ENCODE measurements at regions not wholly inside any gene's neighbourhood (a gene's known extent, or its start where the extent isn't known, plus 50 kb on each side); places are given as distances from the start of the nearest gene placed in this dataset.

DNA sequence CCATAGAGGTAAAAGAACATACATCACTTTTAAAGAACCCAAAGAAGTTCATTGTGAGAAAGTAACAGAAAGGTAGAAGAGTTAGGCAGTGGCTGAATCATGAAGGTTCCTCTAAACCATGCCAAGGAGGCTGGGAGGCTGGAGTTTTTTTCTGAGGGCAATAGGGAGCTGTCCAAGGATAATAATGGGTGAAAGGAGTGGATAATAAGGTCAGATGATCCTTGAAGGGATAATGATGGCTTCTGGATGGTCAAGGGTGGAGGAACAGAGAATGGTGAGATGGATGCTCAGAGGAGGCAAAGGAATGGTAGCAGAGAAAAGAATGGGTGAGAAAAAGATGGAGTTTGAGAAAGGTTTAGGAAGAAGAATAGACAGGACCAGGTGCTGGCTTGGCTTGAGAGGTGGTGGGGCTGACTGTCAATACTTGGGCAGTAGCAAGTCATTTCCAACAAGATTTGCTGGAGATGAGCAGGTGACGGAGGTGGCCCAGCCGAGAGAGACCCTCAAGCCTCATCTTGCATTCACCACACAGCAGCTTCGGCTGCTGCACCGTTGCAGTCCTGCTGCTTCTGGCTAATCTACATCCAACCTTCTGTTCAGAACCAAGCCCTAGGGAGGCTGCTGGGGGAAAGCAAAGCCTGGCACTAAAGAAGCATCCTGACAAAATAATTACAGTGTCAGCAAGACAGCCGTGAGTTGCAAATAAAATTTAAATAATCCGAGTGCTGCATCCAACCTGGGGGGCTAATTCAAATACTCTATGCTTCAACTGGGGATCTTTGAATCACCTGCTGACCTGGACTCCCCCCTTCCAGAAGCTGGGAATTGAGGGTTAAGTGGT lies 131.2 kb upstream of the KCNG1 start:
- 0 out of 3 replicates have a peak, but pooled peaks have one; percentile 11 for ATAC-seq (ENCODE audit: low read depth)
- peaks cover 17% of the 10 kb centered on the region for H3K27me3 ChIP-seq (ENCODE audit: insufficient read depth, poor library complexity, severe bottlenecking)

DNA sequence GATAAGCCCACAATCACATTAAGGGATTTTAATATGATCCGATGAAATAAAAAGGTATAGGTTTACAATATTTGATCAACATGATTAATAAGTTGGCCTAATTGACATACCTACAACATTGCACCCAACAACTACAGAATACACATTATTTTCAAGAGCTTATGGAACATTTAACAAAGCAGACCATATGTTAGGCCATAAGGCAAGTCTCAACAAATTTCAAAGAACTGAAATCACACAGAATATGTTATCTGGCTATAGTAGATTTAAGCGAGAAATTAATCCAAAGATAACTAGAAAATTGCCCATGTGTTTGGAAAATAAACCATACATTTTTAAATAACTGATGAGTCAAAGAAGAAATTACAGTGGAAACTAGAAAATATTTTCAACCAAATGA lies 126.0 kb upstream of the KCNG1 start:
- peaks cover 8% of the 10 kb centered on the region for H3K27me3 ChIP-seq (ENCODE audit: insufficient read depth, poor library complexity, severe bottlenecking)
- no peaks in the 10 kb centered on the region for H3K4me1 ChIP-seq (ENCODE audit: insufficient read depth, poor library complexity, severe bottlenecking)
- H3K4me3 ChIP-seq (ENCODE audit: severe bottlenecking): no peak overlapping the region
- no peak for DNase-seq (ENCODE audit: low spot score)
- no peaks in the 10 kb centered on the region for H3K9me3 ChIP-seq (ENCODE audit: severe bottlenecking)
- H3K36me3 ChIP-seq (ENCODE audit: low read depth): no peaks in the 10 kb centered on the region
- TF ChIP-seq, protein P1, sequence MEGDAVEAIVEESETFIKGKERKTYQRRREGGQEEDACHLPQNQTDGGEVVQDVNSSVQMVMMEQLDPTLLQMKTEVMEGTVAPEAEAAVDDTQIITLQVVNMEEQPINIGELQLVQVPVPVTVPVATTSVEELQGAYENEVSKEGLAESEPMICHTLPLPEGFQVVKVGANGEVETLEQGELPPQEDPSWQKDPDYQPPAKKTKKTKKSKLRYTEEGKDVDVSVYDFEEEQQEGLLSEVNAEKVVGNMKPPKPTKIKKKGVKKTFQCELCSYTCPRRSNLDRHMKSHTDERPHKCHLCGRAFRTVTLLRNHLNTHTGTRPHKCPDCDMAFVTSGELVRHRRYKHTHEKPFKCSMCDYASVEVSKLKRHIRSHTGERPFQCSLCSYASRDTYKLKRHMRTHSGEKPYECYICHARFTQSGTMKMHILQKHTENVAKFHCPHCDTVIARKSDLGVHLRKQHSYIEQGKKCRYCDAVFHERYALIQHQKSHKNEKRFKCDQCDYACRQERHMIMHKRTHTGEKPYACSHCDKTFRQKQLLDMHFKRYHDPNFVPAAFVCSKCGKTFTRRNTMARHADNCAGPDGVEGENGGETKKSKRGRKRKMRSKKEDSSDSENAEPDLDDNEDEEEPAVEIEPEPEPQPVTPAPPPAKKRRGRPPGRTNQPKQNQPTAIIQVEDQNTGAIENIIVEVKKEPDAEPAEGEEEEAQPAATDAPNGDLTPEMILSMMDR (IDR thresholded peaks at IDR 0.05; ENCODE audit: poor library complexity, severe bottlenecking): no peak
- no peak for ATAC-seq (ENCODE audit: low read depth)
- no peak overlapping the region for H3K27ac ChIP-seq (ENCODE audit: poor library complexity, severe bottlenecking)

More for the DNA sequence above, 131.2 kb upstream of the KCNG1 start:
- Histone ChIP-seq H3K4me3 (ENCODE audit: severe bottlenecking) (no peak overlapping the region), H3K27ac (ENCODE audit: poor library complexity, severe bottlenecking) (no peak overlapping the region), H3K36me3 (ENCODE audit: low read depth) (no peaks in the 10 kb centered on the region), H3K9me3 (ENCODE audit: severe bottlenecking) (no peaks in the 10 kb centered on the region), H3K4me1 (ENCODE audit: insufficient read depth, poor library complexity, severe bottlenecking) (no peaks in the 10 kb centered on the region)
- TF ChIP-seq, protein P1 (IDR thresholded peaks at IDR 0.05; ENCODE audit: poor library complexity, severe bottlenecking): no peak
- DNase-seq (ENCODE audit: low spot score): peak; percentile 59

DNA sequence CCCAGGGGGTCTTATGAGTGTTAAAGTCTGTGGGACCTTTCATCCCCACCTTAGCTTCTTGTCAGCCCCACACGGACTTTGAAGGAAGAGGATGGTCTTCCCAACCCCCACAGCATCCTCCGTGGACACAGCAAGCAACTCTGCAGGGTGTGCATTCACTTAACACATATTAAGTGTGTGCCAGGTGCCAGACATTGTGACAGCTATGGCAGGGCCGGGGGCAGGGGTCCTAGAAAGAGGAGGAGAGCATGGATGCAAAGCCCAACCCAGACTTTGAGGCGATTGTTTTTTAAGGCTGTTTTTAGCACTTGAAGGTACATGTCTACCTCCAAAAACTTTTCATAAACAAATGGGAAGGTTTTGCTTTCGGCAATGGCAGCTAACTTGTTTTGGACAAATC lies 121.6 kb upstream of the KCNG1 start:
- no peak for ATAC-seq (ENCODE audit: low read depth)
- no peaks in the 10 kb centered on the region for H3K27me3 ChIP-seq (ENCODE audit: insufficient read depth, poor library complexity, severe bottlenecking)

DNA sequence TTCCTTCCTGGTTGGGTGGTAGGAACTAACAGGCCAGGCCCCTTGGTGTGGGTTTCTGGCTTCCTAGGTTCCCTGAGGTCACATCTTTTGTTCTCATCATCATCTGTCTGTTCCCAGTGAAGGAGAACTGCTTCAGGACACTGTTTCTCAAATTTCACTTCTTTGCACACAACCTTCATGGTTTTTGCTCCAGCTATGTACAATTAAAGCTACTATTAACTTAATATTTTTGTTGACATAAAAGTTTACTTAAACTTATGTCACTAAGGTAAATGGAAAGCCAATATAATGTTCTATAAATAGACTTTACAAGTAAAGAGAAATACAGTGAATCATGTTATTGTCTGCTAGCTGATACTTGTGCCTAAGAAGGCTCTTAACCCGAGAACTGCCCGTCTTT lies 120.7 kb upstream of the KCNG1 start:
- no peaks in the 10 kb centered on the region for H3K9me3 ChIP-seq (ENCODE audit: severe bottlenecking)
- ATAC-seq (ENCODE audit: low read depth) (no peak), DNase-seq (ENCODE audit: low spot score) (no peak)
- H3K4me1 ChIP-seq (ENCODE audit: insufficient read depth, poor library complexity, severe bottlenecking): no peaks in the 10 kb centered on the region
- H3K4me3 ChIP-seq (ENCODE audit: severe bottlenecking): no peak overlapping the region
- H3K36me3 ChIP-seq (ENCODE audit: low read depth): no peaks in the 10 kb centered on the region
- no peaks in the 10 kb centered on the region for H3K27me3 ChIP-seq (ENCODE audit: insufficient read depth, poor library complexity, severe bottlenecking)
- TF ChIP-seq, protein P1 (IDR thresholded peaks at IDR 0.05; ENCODE audit: poor library complexity, severe bottlenecking): no peak
- no peak overlapping the region for H3K27ac ChIP-seq (ENCODE audit: poor library complexity, severe bottlenecking)

More for the DNA sequence above, 121.6 kb upstream of the KCNG1 start:
- DNase-seq (ENCODE audit: low spot score): no peak
- Histone ChIP-seq H3K36me3 (ENCODE audit: low read depth) (no peaks in the 10 kb centered on the region), H3K4me1 (ENCODE audit: insufficient read depth, poor library complexity, severe bottlenecking) (no peaks in the 10 kb centered on the region), H3K27ac (ENCODE audit: poor library complexity, severe bottlenecking) (no peak overlapping the region), H3K4me3 (ENCODE audit: severe bottlenecking) (no peak overlapping the region), H3K9me3 (ENCODE audit: severe bottlenecking) (no peaks in the 10 kb centered on the region)
- TF ChIP-seq, protein P1 (IDR thresholded peaks at IDR 0.05; ENCODE audit: poor library complexity, severe bottlenecking): no peak

DNA sequence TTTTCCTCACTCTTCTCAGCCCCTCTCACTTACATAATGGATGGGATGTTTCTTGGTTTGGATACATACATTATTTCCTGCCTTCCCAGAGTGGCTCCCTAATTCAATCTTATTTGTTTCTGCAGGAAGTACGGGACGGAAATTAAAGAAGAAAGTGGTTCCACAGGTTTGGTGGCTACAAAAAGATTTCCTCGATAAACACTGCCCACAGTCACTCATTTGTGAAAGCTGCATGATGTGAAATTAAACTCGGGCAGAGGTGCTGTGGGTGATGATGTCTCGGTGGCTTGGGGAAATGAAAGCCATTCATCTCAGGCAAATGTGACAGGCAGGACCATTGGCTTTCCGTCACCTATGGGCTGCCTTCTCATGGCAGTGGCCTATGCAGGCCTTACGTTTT lies 119.5 kb upstream of the KCNG1 start:
- ATAC-seq (ENCODE audit: low read depth) (no peak), DNase-seq (ENCODE audit: low spot score) (no peak)
- H3K9me3 ChIP-seq (ENCODE audit: severe bottlenecking): no peaks in the 10 kb centered on the region
- H3K4me1 ChIP-seq (ENCODE audit: insufficient read depth, poor library complexity, severe bottlenecking): no peaks in the 10 kb centered on the region
- TF ChIP-seq, protein P1 (IDR thresholded peaks at IDR 0.05; ENCODE audit: poor library complexity, severe bottlenecking): no peak
- no peaks in the 10 kb centered on the region for H3K27me3 ChIP-seq (ENCODE audit: insufficient read depth, poor library complexity, severe bottlenecking)
- no peak overlapping the region for H3K27ac ChIP-seq (ENCODE audit: poor library complexity, severe bottlenecking)
- H3K36me3 ChIP-seq (ENCODE audit: low read depth): no peaks in the 10 kb centered on the region
- H3K4me3 ChIP-seq (ENCODE audit: severe bottlenecking): no peak overlapping the region

Measured in RWPE2 (cell line).